Neural crest cell (in vitro differentiated cells): ENCODE measurements at regions not wholly inside any gene's neighbourhood (a gene's known extent, or its start where the extent isn't known, plus 50 kb on each side); places are given as distances from the start of the nearest gene placed in this dataset.

Experiments used
- DNase-seq: peaks from one replicate; pipeline ENCODE4 v3.0.0; 2021; ENCODE audit warnings: low read depth, mixed read lengths, low spot score
- H3K27ac Mint-ChIP-seq: one replicate; pipeline ENCODE4 v1.8.0; 2021; ENCODE audit warnings: mild to moderate bottlenecking, mixed read lengths; ENCODE audit not compliant: unreplicated experiment
- H3K27me3 Mint-ChIP-seq: 2 replicates; pipeline ENCODE4 v1.8.0; 2021; ENCODE audit warnings: low read depth, mild to moderate bottlenecking, mixed read lengths
- H3K36me3 Mint-ChIP-seq: 2 replicates; pipeline ENCODE4 v1.8.0; 2021; ENCODE audit warnings: low read depth, mild to moderate bottlenecking, mixed read lengths
- H3K4me1 Mint-ChIP-seq: 2 replicates; pipeline ENCODE4 v1.8.0; 2021; ENCODE audit warnings: mixed read lengths
- H3K4me3 Mint-ChIP-seq: one replicate; pipeline ENCODE4 v1.8.0; 2021; ENCODE audit warnings: mild to moderate bottlenecking, mixed read lengths
- H3K9me3 Mint-ChIP-seq: 2 replicates; pipeline ENCODE4 v1.8.0; 2021; ENCODE audit warnings: mixed read lengths
- TF ChIP-seq, protein P1 (sequence below): fragments of 200-600 bp; sonication (generic); conservative IDR thresholded peaks from 2 replicates; pipeline ENCODE4 v1.5.0; 2021; ENCODE audit warnings: antibody characterized with exemption, mild to moderate bottlenecking

DNA sequence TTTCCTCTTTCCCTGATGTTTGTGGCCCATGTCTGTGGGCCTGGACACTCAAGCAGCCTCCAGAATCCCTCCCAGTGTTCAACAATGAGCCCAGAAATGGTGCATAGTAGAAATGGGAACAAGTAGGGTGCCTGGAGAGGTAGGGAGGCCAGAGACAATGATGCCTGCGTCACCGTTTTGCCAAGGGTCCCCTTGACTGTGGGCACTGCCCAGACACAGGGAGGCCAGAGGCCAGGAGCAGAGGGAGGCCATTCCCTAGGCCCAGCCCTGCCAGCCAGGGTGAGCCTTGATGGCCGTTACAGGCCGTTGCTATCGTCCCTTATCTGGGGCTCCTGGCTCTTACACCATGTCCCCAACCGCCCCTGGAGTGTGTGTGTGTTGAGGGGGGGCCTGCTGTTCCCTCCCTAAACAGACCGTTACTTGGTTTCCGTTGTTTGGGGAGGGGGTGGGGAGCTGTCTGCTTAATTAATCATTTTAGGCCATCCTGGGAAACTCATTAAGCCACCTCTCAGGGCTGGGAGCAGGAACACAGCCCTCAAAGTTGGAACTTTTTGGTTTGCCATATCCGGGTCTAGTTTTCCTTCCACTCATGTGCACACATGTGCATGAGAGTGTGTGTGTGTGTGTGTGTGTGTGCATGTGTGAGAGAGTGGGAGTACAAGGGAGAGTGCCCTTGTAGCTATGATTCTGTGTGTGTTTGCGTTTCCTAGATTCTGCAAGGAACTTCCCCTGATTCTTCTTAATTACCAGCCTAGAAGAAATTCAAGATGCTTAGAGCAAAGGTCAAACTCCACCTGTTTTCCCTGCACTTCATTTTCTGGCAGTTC is 135.2 kb upstream of the HAAO start:
- no peaks in the 10 kb centered on the region for H3K9me3 Mint-ChIP-seq
- peaks cover 73% of the 10 kb centered on the region for H3K4me1 Mint-ChIP-seq
- H3K36me3 Mint-ChIP-seq = no peaks in the 10 kb centered on the region
- peak overlapping the region; percentile 62 for H3K4me3 Mint-ChIP-seq
- TF ChIP-seq, protein P1, sequence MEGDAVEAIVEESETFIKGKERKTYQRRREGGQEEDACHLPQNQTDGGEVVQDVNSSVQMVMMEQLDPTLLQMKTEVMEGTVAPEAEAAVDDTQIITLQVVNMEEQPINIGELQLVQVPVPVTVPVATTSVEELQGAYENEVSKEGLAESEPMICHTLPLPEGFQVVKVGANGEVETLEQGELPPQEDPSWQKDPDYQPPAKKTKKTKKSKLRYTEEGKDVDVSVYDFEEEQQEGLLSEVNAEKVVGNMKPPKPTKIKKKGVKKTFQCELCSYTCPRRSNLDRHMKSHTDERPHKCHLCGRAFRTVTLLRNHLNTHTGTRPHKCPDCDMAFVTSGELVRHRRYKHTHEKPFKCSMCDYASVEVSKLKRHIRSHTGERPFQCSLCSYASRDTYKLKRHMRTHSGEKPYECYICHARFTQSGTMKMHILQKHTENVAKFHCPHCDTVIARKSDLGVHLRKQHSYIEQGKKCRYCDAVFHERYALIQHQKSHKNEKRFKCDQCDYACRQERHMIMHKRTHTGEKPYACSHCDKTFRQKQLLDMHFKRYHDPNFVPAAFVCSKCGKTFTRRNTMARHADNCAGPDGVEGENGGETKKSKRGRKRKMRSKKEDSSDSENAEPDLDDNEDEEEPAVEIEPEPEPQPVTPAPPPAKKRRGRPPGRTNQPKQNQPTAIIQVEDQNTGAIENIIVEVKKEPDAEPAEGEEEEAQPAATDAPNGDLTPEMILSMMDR = no peak
- H3K27me3 Mint-ChIP-seq = no peaks in the 10 kb centered on the region
- DNase-seq = no peak
- H3K27ac Mint-ChIP-seq = peak overlapping the region; percentile 95

DNA sequence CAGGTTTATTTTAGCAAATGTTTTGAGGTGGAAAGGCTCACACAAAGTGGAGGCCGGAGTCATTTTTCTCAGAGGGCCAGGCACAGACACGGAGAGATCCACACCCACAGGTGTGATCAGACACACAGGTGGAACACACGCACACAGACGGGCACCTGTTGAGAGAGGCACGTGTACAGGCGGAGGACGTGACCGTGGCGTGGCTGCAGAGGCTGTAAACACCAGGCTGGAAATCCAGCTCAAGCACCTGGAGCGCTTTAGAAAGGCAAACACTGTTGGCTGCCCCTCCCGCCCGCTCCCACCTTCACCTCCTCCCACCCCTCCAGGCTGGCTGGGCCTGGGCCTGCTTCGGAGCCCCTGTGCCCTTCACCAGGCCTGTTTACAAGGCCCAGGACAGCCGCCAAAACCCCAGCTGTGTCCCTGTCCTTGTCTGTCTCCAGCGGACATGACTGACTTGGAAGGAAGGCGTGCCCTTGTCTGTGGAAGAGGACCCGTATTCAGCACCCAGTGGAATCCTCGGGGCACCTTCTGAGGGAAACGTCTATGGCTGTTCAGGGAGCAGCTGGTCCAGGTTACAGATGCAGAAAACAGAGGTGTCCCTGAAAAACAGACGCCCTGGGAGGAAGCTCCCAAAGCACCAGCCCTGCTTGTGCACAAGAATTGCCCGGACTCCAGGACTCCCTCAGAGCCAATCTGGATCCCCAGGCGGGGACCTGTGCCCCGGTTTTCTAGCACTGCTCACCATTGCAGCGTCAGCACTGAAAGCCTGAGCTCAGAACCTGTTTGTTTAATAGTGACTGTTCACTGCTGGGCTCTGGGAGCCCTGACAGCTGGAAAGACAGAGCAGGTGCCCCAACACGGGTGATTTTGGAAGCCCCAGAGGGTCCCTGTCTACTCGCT is 134.3 kb upstream of the HAAO start:
- Mint-ChIP-seq H3K4me3 (peak overlapping the region; percentile 23), H3K27me3 (no peaks in the 10 kb centered on the region), H3K4me1 (peaks cover 78% of the 10 kb centered on the region), H3K9me3 (no peaks in the 10 kb centered on the region), H3K36me3 (no peaks in the 10 kb centered on the region), H3K27ac (peak overlapping the region; percentile 68)
- TF ChIP-seq, protein P1 = no peak
- DNase-seq = no peak

DNA sequence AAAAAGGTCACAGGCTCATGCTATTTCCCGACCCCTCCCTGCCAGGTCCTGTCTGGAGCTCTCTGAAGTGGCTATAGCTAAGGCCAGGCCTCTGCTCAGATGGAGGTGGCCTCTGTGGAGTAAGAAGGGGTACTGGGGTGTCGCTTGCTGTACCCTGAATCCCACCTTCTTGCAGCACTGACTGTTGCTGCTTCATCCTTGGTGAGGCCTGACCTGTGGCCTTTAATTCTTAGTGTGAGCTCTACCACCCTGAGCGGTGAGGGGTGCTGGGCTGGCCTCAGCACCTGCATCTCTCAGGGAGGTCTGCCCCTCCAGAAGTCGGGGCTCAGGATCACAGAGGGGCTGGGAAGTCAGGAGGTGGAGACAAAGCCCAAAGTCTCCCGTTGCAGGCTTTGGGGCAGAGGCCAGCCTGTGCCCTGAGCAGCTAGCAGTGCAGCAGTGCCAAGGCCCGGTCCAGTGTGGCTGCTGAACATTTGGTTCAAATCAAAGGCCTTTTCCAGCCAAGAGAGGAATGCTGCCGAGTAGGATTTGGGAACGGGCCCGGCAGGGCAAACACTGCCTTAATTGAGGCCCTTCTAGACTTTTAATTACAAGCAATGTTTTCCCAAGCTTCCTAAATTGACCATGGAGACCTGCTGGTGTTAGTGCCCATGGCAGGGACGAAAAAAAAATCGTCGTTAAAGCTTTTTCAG is 133.5 kb upstream of the HAAO start:
- H3K27me3 Mint-ChIP-seq = no peaks in the 10 kb centered on the region
- H3K4me3 Mint-ChIP-seq = peak overlapping the region; percentile 23
- TF ChIP-seq, protein P1 = no peak
- H3K27ac Mint-ChIP-seq = peak overlapping the region; percentile 99
- no peaks in the 10 kb centered on the region for H3K9me3 Mint-ChIP-seq
- H3K36me3 Mint-ChIP-seq = no peaks in the 10 kb centered on the region
- no peak for DNase-seq
- peaks cover 71% of the 10 kb centered on the region for H3K4me1 Mint-ChIP-seq

DNA sequence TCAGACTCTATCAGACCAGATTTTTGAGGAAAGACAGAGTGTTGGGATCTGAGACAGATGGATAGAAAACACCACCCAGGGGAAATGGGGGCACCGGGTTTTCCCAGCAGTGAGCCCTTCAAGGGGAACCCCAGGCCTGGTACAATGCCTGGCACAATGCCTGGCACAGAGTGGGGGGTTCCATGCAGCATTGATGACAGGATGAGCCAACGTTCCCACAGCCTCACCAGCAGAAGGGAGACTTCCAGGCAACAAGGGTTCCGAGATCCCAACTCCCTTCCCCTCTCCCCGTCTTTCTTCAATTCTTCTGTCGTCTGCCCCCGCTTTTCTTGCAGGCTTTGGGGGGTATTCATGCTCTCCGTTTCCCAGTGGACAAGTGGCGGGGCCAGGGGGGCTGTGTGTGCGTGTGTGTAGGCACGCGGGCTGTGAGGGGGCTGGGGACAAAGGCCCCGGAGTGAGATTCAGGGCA is 132.1 kb upstream of the HAAO start:
- Mint-ChIP-seq H3K4me3 (peak overlapping the region; percentile 23), H3K4me1 (peaks cover 63% of the 10 kb centered on the region), H3K36me3 (no peaks in the 10 kb centered on the region), H3K9me3 (no peaks in the 10 kb centered on the region), H3K27me3 (no peaks in the 10 kb centered on the region), H3K27ac (peak overlapping the region; percentile 99)
- no peak for DNase-seq
- TF ChIP-seq, protein P1 = no peak
